Loucy (cell line): ENCODE measurements at regions not wholly inside any gene's neighbourhood (a gene's known extent, or its start where the extent isn't known, plus 50 kb on each side); places are given as distances from the start of the nearest gene placed in this dataset.

Source experiments
- CTCF ChIP-seq: fragments of 200-600 bp; sonication (generic); conservative IDR thresholded peaks from 2 replicates; pipeline ENCODE4 v1.5.1; 2014; ENCODE audit warnings: mild to moderate bottlenecking, antibody characterized with exemption, low read length
- EZH2phosphoT487 ChIP-seq: fragments of 200-600 bp; IDR thresholded peaks from 2 replicates; pipeline ENCODE4 v1.6.1; 2018; ENCODE audit warnings: antibody characterized with exemption, mild to moderate bottlenecking, moderate library complexity, borderline replicate concordance

- TF ChIP-seq CTCF (no peak), EZH2phosphoT487 (no peak)
Measured at GRCh38 chr2:145070703-145071102, 550.8 kb upstream of the ZEB2 start.
